Left renal cortex interstitium (tissue), 4 donors: ENCODE measurements at regions not wholly inside any gene's neighbourhood (a gene's known extent, or its start where the extent isn't known, plus 50 kb on each side); places are given as distances from the start of the nearest gene placed in this dataset.

Source experiments
- DNase-seq, 4 donors: peaks; one replicate each; pipeline ENCODE4 v3.0.0-alpha.2; 2013; ENCODE audit warnings: low read depth in 4 of 4, low spot score in 2 of 4, missing footprints in 1 of 4

GRCh38 chr7:12456506-12456905 lies 52.8 kb upstream of the VWDE start:
- DNase-seq: no peak

GRCh38 chr7:12458520-12459131 lies 55.0 kb upstream of the VWDE start:
- DNase-seq: peak in 1 of 4 donors; percentile 17

GRCh38 chr7:12467837-12468236 lies 64.2 kb upstream of the VWDE start:
- DNase-seq: no peak

- DNase-seq: no peak
Observed at GRCh38 chr7:12469568-12469967, 65.9 kb upstream of the VWDE start.

GRCh38 chr7:12470930-12471329 lies 67.3 kb upstream of the VWDE start:
- DNase-seq: no peak

GRCh38 chr7:12474035-12474434 lies 70.4 kb upstream of the VWDE start:
- no peak for DNase-seq

- DNase-seq: no peak
Observed at GRCh38 chr7:12475362-12476063, 71.8 kb upstream of the VWDE start.

GRCh38 chr7:12477620-12478019 lies 74.0 kb upstream of the VWDE start:
- DNase-seq: no peak

- no peak for DNase-seq
Observed at GRCh38 chr7:12481722-12482121, 78.1 kb upstream of the VWDE start.

GRCh38 chr7:12485845-12486244 lies 82.2 kb upstream of the VWDE start:
- DNase-seq: no peak

- no peak for DNase-seq
Observed at GRCh38 chr7:12488341-12488740, 82.2 kb upstream of the SCIN start.

GRCh38 chr7:12490107-12490688 lies 80.3 kb upstream of the SCIN start:
- no peak for DNase-seq

GRCh38 chr7:12490940-12491339 lies 79.6 kb upstream of the SCIN start:
- no peak for DNase-seq

GRCh38 chr7:12491526-12491925 lies 79.0 kb upstream of the SCIN start:
- DNase-seq: no peak

- no peak for DNase-seq
Observed at GRCh38 chr7:12493407-12493806, 77.1 kb upstream of the SCIN start.

- DNase-seq: no peak
Observed at GRCh38 chr7:12493863-12494686, 76.4 kb upstream of the SCIN start.

GRCh38 chr7:12494687-12495024 lies 75.9 kb upstream of the SCIN start:
- no peak for DNase-seq

- peak in 1 of 4 donors; percentile 24 for DNase-seq
Observed at GRCh38 chr7:12496901-12497674, 73.4 kb upstream of the SCIN start.

- no peak for DNase-seq
Observed at GRCh38 chr7:12504149-12504548, 66.4 kb upstream of the SCIN start.

- no peak for DNase-seq
Observed at GRCh38 chr7:12508005-12508404, 62.5 kb upstream of the SCIN start.

- DNase-seq: no peak
Observed at GRCh38 chr7:12508554-12508953, 62.0 kb upstream of the SCIN start.
